ENCODE measurements at regions not wholly inside any gene's neighbourhood (a gene's known extent, or its start where the extent isn't known, plus 50 kb on each side); places are given as distances from the start of the nearest gene placed in this dataset.

DNA sequence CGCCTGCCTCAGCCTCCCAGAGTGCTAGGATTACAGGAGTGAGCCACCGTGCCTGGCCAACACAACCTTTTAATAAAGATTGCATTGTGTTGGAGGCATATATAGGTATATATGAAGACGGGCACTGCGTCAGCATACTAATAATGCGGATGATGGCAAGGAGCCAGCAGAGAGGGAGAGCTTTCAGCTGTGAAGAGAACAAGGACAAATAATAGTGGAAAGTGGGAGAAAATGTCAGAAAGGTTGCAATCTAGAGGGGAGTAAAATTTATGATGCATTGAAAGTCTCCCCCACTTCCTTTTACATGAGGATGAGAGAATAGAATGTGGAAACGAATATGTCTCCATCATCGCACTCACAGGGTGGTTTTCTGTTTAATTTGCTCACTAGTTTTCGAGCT is 170.5 kb upstream of the TBL1XR1 start:
- no peak overlapping the region for H3K27ac Mint-ChIP-seq (ENCODE audit: unreplicated experiment)
- H3K4me1 Mint-ChIP-seq (ENCODE audit: unreplicated experiment): peaks cover 14% of the 10 kb centered on the region
- DNase-seq (ENCODE audit: extremely low spot score, unreplicated experiment): no peak
- no peaks in the 10 kb centered on the region for H3K9me3 Mint-ChIP-seq (ENCODE audit: unreplicated experiment)
- TF ChIP-seq, protein P1, sequence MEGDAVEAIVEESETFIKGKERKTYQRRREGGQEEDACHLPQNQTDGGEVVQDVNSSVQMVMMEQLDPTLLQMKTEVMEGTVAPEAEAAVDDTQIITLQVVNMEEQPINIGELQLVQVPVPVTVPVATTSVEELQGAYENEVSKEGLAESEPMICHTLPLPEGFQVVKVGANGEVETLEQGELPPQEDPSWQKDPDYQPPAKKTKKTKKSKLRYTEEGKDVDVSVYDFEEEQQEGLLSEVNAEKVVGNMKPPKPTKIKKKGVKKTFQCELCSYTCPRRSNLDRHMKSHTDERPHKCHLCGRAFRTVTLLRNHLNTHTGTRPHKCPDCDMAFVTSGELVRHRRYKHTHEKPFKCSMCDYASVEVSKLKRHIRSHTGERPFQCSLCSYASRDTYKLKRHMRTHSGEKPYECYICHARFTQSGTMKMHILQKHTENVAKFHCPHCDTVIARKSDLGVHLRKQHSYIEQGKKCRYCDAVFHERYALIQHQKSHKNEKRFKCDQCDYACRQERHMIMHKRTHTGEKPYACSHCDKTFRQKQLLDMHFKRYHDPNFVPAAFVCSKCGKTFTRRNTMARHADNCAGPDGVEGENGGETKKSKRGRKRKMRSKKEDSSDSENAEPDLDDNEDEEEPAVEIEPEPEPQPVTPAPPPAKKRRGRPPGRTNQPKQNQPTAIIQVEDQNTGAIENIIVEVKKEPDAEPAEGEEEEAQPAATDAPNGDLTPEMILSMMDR (IDR thresholded peaks at IDR 0.05): no peak
- H3K27me3 Mint-ChIP-seq (ENCODE audit: unreplicated experiment): no peaks in the 10 kb centered on the region
- H3K36me3 Mint-ChIP-seq (ENCODE audit: unreplicated experiment): no peaks in the 10 kb centered on the region
- H3K4me3 Mint-ChIP-seq (ENCODE audit: unreplicated experiment): no peak overlapping the region

DNA sequence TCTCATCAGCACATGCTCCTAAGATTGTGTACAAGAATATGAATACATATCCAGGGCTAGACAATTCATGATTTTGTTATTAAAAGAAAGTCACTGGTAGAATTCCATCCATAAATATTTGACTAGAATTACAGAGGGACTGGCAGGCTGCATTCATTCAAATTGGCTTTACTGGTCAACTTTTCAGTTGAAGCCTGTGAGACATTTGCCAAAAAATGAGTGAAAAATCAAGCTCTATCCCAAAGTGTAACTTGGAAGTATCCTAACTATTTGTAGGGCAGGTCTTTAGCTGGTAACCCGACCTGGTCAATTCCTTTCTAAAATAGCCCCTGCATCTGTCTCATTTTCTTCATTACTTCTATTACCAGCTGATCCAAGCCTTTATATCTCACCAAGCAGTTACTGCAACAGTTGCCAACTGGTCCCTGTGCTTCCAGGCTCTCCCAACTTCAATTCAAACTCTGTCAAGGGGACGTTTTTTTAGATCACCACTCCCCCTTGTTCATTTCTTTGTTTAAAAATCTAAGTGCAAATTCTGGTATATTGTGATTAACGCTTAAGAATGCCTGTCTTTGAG is 173.1 kb upstream of the TBL1XR1 start:
- TF ChIP-seq, protein P1 (IDR thresholded peaks at IDR 0.05): no peak
- DNase-seq (ENCODE audit: extremely low spot score, unreplicated experiment): no peak
- H3K27ac Mint-ChIP-seq (ENCODE audit: unreplicated experiment): no peak overlapping the region
- H3K36me3 Mint-ChIP-seq (ENCODE audit: unreplicated experiment): no peaks in the 10 kb centered on the region
- H3K27me3 Mint-ChIP-seq (ENCODE audit: unreplicated experiment): no peaks in the 10 kb centered on the region
- peaks cover 7% of the 10 kb centered on the region for H3K4me1 Mint-ChIP-seq (ENCODE audit: unreplicated experiment)
- H3K4me3 Mint-ChIP-seq (ENCODE audit: unreplicated experiment): no peak overlapping the region
- H3K9me3 Mint-ChIP-seq (ENCODE audit: unreplicated experiment): no peaks in the 10 kb centered on the region

DNA sequence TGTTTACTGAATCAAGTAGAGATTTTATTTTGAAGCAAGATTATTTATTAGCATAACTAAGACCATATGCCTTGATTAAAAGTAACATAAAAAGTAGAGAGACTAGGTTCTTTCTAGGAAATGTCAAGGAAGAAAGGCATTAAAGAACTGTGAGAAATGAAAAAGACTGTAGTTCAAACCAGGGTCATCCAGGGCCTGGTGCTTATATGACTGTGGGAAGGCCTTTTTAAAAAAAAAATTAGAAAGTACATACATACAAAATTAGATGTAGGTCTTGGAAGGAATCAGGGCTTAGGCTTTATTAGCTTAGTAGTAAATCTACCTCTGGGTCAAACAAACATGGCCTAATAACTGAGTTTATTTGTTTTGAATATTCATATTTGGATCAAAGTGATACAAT is 173.9 kb upstream of the TBL1XR1 start:
- TF ChIP-seq, protein P1 (IDR thresholded peaks at IDR 0.05): no peak
- Mint-ChIP-seq H3K36me3 (ENCODE audit: unreplicated experiment) (no peaks in the 10 kb centered on the region), H3K27ac (ENCODE audit: unreplicated experiment) (no peak overlapping the region), H3K4me3 (ENCODE audit: unreplicated experiment) (no peak overlapping the region), H3K27me3 (ENCODE audit: unreplicated experiment) (no peaks in the 10 kb centered on the region), H3K9me3 (ENCODE audit: unreplicated experiment) (no peaks in the 10 kb centered on the region), H3K4me1 (ENCODE audit: unreplicated experiment) (peaks cover 7% of the 10 kb centered on the region)
- DNase-seq (ENCODE audit: extremely low spot score, unreplicated experiment): no peak

DNA sequence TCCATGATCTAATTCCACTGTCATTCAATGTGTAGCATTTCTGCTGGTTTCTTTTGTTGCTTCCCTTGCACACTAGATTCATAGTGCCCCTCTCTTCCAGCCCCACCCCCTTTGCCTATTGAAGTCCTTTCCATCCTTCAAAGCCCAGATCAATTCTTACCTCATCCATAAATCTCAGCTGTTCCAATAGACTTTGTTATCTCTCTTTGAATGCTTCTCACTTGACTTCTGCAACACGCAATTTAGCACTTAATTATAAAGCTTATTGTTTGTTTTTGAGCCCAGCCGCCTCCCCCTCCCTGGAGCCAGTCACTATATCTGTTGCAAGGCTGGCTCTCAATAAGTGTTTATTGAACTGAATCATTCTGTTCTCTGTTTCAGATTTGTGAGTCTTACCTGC is 174.6 kb upstream of the TBL1XR1 start:
- no peak overlapping the region for H3K27ac Mint-ChIP-seq (ENCODE audit: unreplicated experiment)
- no peaks in the 10 kb centered on the region for H3K27me3 Mint-ChIP-seq (ENCODE audit: unreplicated experiment)

DNA sequence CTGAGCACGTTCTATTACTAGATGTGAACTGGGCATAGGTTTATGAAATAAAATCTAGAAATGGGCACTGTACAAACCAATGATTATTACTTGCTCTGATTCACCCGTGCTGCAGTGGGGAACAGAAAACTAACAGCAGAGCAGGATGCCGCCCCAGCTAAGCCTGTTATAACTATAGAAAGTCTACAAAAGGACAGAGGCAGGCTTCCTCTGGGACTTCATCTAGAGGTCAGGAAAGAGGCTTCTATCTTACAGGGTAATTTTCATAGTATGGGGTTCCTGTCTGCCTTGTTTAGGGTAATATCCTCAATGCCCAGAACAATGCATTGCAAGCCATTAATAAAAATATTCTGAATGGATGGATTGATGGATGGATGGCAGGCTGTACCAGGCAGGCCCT is 177.0 kb upstream of the TBL1XR1 start:
- H3K36me3 Mint-ChIP-seq (ENCODE audit: unreplicated experiment): no peaks in the 10 kb centered on the region
- H3K27ac Mint-ChIP-seq (ENCODE audit: unreplicated experiment): no peak overlapping the region
- no peaks in the 10 kb centered on the region for H3K9me3 Mint-ChIP-seq (ENCODE audit: unreplicated experiment)
- H3K4me1 Mint-ChIP-seq (ENCODE audit: unreplicated experiment): no peaks in the 10 kb centered on the region
- TF ChIP-seq, protein P1 (IDR thresholded peaks at IDR 0.05): no peak
- no peak for DNase-seq (ENCODE audit: extremely low spot score, unreplicated experiment)
- H3K27me3 Mint-ChIP-seq (ENCODE audit: unreplicated experiment): no peaks in the 10 kb centered on the region
- no peak overlapping the region for H3K4me3 Mint-ChIP-seq (ENCODE audit: unreplicated experiment)

More for the DNA sequence above, 174.6 kb upstream of the TBL1XR1 start:
- TF ChIP-seq, protein P1 (IDR thresholded peaks at IDR 0.05): no peak
- Mint-ChIP-seq H3K36me3 (ENCODE audit: unreplicated experiment) (no peaks in the 10 kb centered on the region), H3K4me3 (ENCODE audit: unreplicated experiment) (no peak overlapping the region), H3K4me1 (ENCODE audit: unreplicated experiment) (peaks cover 7% of the 10 kb centered on the region), H3K9me3 (ENCODE audit: unreplicated experiment) (no peaks in the 10 kb centered on the region)
- DNase-seq (ENCODE audit: extremely low spot score, unreplicated experiment): no peak
